H1 (cell line): ENCODE measurements at regions not wholly inside any gene's neighbourhood (a gene's known extent, or its start where the extent isn't known, plus 50 kb on each side); places are given as distances from the start of the nearest gene placed in this dataset.

Source experiments
- CTCF ChIA-PET: fragments of 300-600 bp; sonication (Branson Sonifier 250); formaldehyde crosslinking; loops from one replicate; lab custom pipeline; 2021; ENCODE audit not compliant: partially characterized antibody; lab: Charles Lee
- POLR2A ChIA-PET: fragments of 300-600 bp; sonication (Branson Sonifier 250); formaldehyde crosslinking; loops from one replicate; lab custom pipeline; 2021; ENCODE audit warnings: inconsistent platforms; ENCODE audit not compliant: partially characterized antibody; lab: Charles Lee
- DNase-seq, 2 experiments: peaks; one replicate each; pipeline versions ENCODE4 v3.0.0 to v3.0.0-alpha.2; 2010 to 2022; ENCODE audit warnings: low spot score in 2 of 2, low read depth in 1 of 2, mixed read lengths in 1 of 2
- FAIRE-seq: peaks from 2 replicates; lab custom pipeline; 2011; peaks lifted over from hg19 to GRCh38; lab: Jason Lieb, UNC
- H2AFZ ChIP-seq: 2 replicates; pipeline ENCODE4 v1.8.1; 2012; ENCODE audit warnings: low read length, inconsistent platforms
- H2AK5ac ChIP-seq: 2 replicates; pipeline ENCODE4 v1.6.1; 2013; ENCODE audit warnings: low read depth, low read length
- H2BK120ac ChIP-seq: replicated peaks from 2 replicates; pipeline ENCODE3; 2013; ENCODE audit warnings: low read depth, low read length, inconsistent platforms
- H2BK12ac ChIP-seq: 2 replicates; pipeline ENCODE4 v1.6.1; 2013; ENCODE audit warnings: low read depth, low read length
- H2BK15ac ChIP-seq: 2 replicates; pipeline ENCODE4 v1.6.1; 2013; ENCODE audit warnings: low read length
- H2BK20ac ChIP-seq: 2 replicates; pipeline ENCODE4 v1.6.1; 2013; ENCODE audit warnings: low read length
- H2BK5ac ChIP-seq: 2 replicates; pipeline ENCODE4 v1.6.1; 2013; ENCODE audit warnings: low read depth, low read length
- H3K14ac ChIP-seq: 2 replicates; pipeline ENCODE4 v1.6.1; 2013; ENCODE audit warnings: inconsistent platforms; ENCODE audit not compliant: insufficient read length
- H3K18ac ChIP-seq: 2 replicates; pipeline ENCODE4 v1.6.1; 2013; ENCODE audit warnings: low read length; ENCODE audit errors: extremely low read depth
- H3K23ac ChIP-seq: 2 replicates; pipeline ENCODE4 v1.6.1; 2013; ENCODE audit warnings: inconsistent platforms; ENCODE audit not compliant: insufficient read length
- H3K23me2 ChIP-seq: 2 replicates; pipeline ENCODE4 v1.6.1; 2013; ENCODE audit warnings: low read depth, low read length
- H3K27ac ChIP-seq: 2 replicates; pipeline ENCODE4 v1.6.1; 2011; ENCODE audit warnings: low read depth, low read length, inconsistent platforms
- H3K27me3 ChIP-seq, 4 experiments: replicated peaks in 1 of 4; 1 replicate in 1 of 4; 2 replicates in 3 of 4; pipeline versions ENCODE4 v1.6.1 to v1.8.1; 2011 to 2013; ENCODE audit warnings: low read length in 3 of 4, mild to moderate bottlenecking in 3 of 4, inconsistent platforms in 2 of 4, mixed read lengths in 2 of 4, moderate library complexity in 1 of 4; ENCODE audit not compliant: control insufficient read depth in 3 of 4, insufficient read depth in 3 of 4; ENCODE audit errors: extremely low read depth in 1 of 4
- H3K36me3 ChIP-seq, 4 experiments: 2 replicates each; pipeline versions ENCODE4 v1.6.1 to v1.8.1; 2011 to 2013; ENCODE audit warnings: mild to moderate bottlenecking in 4 of 4, low read length in 3 of 4, moderate library complexity in 2 of 4, control low read depth in 1 of 4, inconsistent platforms in 1 of 4; ENCODE audit not compliant: insufficient read depth in 4 of 4, control insufficient read depth in 2 of 4
- H3K4ac ChIP-seq: replicated peaks from 2 replicates; pipeline ENCODE3; 2013; ENCODE audit warnings: low read length, low read depth, mixed read lengths, inconsistent platforms; ENCODE audit not compliant: insufficient read length
- H3K4me1 ChIP-seq, 4 experiments: replicated peaks in 1 of 4; 1 replicate in 1 of 4; 2 replicates in 3 of 4; pipeline versions ENCODE4 v1.6.1 to v1.8.1; 2011 to 2013; ENCODE audit warnings: low read length in 3 of 4, inconsistent platforms in 2 of 4, mixed read lengths in 1 of 4; ENCODE audit not compliant: insufficient read depth in 4 of 4, control insufficient read depth in 3 of 4
- H3K4me2 ChIP-seq, 2 experiments: 2 replicates each; pipeline versions ENCODE4 v1.6.1 to v1.8.1; 2011 to 2013; ENCODE audit warnings: low read depth in 2 of 2, low read length in 2 of 2, control low read depth in 1 of 2, inconsistent platforms in 1 of 2, mild to moderate bottlenecking in 1 of 2; ENCODE audit not compliant: insufficient read depth in 1 of 2
- H3K4me3 ChIP-seq, 4 experiments: fragments of 200-600, 300-600 bp in 1 of 4; sonication (generic), shearing (Covaris generic), sonication (Bioruptor Twin) in 1 of 4; 2 replicates each; pipeline versions ENCODE4 v1.5.1 to v1.8.1; 2011 to 2016; ENCODE audit warnings: low read length in 4 of 4, low read depth in 3 of 4, control low read depth in 2 of 4, inconsistent platforms in 2 of 4, mild to moderate bottlenecking in 2 of 4, mixed read lengths in 1 of 4, moderate library complexity in 1 of 4; ENCODE audit not compliant: insufficient read depth in 2 of 4; ENCODE audit errors: extremely low read depth in 1 of 4
- H3K56ac ChIP-seq: replicated peaks from 2 replicates; pipeline ENCODE3; 2013; ENCODE audit warnings: low read depth, mild to moderate bottlenecking, mixed read lengths, low read length, inconsistent platforms; ENCODE audit not compliant: insufficient read length
- H3K79me1 ChIP-seq: 2 replicates; pipeline ENCODE4 v1.6.1; 2013; ENCODE audit warnings: low read depth, low read length, control low read depth
- H3K79me2 ChIP-seq, 2 experiments: 2 replicates each; pipeline versions ENCODE4 v1.6.1 to v1.8.1; 2012 to 2013; ENCODE audit warnings: low read length in 2 of 2, mild to moderate bottlenecking in 2 of 2, inconsistent platforms in 1 of 2; ENCODE audit not compliant: insufficient read depth in 2 of 2, control insufficient read depth in 1 of 2
- H3K9ac ChIP-seq, 4 experiments: replicated peaks in 1 of 4; 1 replicate in 1 of 4; 2 replicates in 3 of 4; pipeline versions ENCODE4 v1.6.1 to v1.8.1; 2011 to 2013; ENCODE audit warnings: low read depth in 3 of 4, low read length in 3 of 4, control low read depth in 2 of 4, mild to moderate bottlenecking in 2 of 4, moderate library complexity in 2 of 4, inconsistent platforms in 1 of 4; ENCODE audit errors: extremely low read depth in 1 of 4
- H3K9me3 ChIP-seq, 2 experiments: 2 replicates each; pipeline versions ENCODE4 v1.6.1 to v1.8.1; 2012 to 2013; ENCODE audit warnings: mild to moderate bottlenecking in 2 of 2, moderate library complexity in 2 of 2, control low read depth in 1 of 2, inconsistent platforms in 1 of 2, low read depth in 1 of 2, low read length in 1 of 2, mixed read lengths in 1 of 2; ENCODE audit not compliant: insufficient read depth in 2 of 2
- H4K20me1 ChIP-seq, 2 experiments: replicated peaks in 1 of 2; 2 replicates each; pipeline versions ENCODE3 to v1.8.1; 2011 to 2013; ENCODE audit warnings: inconsistent platforms in 2 of 2, low read length in 2 of 2, mild to moderate bottlenecking in 1 of 2; ENCODE audit not compliant: insufficient read depth in 2 of 2, control insufficient read depth in 1 of 2
- H4K5ac ChIP-seq: 2 replicates; pipeline ENCODE4 v1.6.1; 2013; ENCODE audit warnings: low read length, low read depth, mixed read lengths, inconsistent platforms; ENCODE audit not compliant: insufficient read length
- H4K8ac ChIP-seq: 2 replicates; pipeline ENCODE4 v1.8.0; 2013; ENCODE audit warnings: mild to moderate bottlenecking, moderate library complexity, low read length, inconsistent platforms; ENCODE audit not compliant: insufficient read depth; ENCODE audit errors: extremely low read depth
- H4K91ac ChIP-seq: replicated peaks from 2 replicates; pipeline ENCODE3; 2013; ENCODE audit warnings: low read length, mixed read lengths, inconsistent platforms; ENCODE audit not compliant: insufficient read length
- ASH2L ChIP-seq: fragments of 200-600, 300-600 bp; sonication (generic); IDR thresholded peaks from one replicate; pipeline ENCODE4 v1.7.1; 2017; ENCODE audit warnings: low read length
- BRCA1 ChIP-seq: IDR thresholded peaks from 2 replicates; pipeline ENCODE4 v1.6.1; 2012; ENCODE audit warnings: low read depth, low read length, improper control_type of control experiment
- CBX8 ChIP-seq: fragments of 300-800, 300-1000 bp; sonication (generic); IDR thresholded peaks from 2 replicates; pipeline ENCODE4 v1.7.1; 2016; ENCODE audit warnings: low read depth, low read length, borderline replicate concordance
- CEBPB ChIP-seq: IDR thresholded peaks from 2 replicates; pipeline ENCODE4 v1.6.1; 2012; ENCODE audit warnings: low read depth, low read length
- EP300 ChIP-seq, 2 experiments: IDR thresholded peaks; 1 replicate in 1 of 2; 2 replicates in 1 of 2; pipeline ENCODE4 v1.6.1; 2011 to 2012; ENCODE audit warnings: low read depth in 2 of 2, low read length in 2 of 2, mild to moderate bottlenecking in 2 of 2, borderline replicate concordance in 1 of 2, inconsistent platforms in 1 of 2, moderate library complexity in 1 of 2
- FOSL1 ChIP-seq: IDR thresholded peaks from 2 replicates; pipeline ENCODE4 v1.6.1; 2011; ENCODE audit warnings: mild to moderate bottlenecking, low read depth, low read length, moderate library complexity; ENCODE audit not compliant: insufficient read depth
- GTF2F1 ChIP-seq: IDR thresholded peaks from 2 replicates; pipeline ENCODE4 v1.6.1; 2012; ENCODE audit warnings: low read depth, low read length, improper control_type of control experiment, borderline replicate concordance
- HDAC6 ChIP-seq: IDR thresholded peaks from one replicate; pipeline ENCODE4 v1.7.1; 2012; ENCODE audit warnings: low read depth, mild to moderate bottlenecking, inconsistent platforms, low read length, moderate library complexity
- RBBP5 ChIP-seq: IDR thresholded peaks from 2 replicates; pipeline ENCODE4 v1.7.1; 2012; ENCODE audit warnings: low read depth, mild to moderate bottlenecking, inconsistent platforms, low read length, moderate library complexity, borderline replicate concordance
- USF2 ChIP-seq: IDR thresholded peaks from 2 replicates; pipeline ENCODE4 v1.6.1; 2011; ENCODE audit warnings: low read length, improper control_type of control experiment
- WGBS, 2 experiments: shearing (Covaris generic) in 1 of 2; methylation state at CpG; one replicate each; pipeline versions ENCODE4 v1.1.6 to v1.1.7; 2013 to 2015; ENCODE audit warnings: low lambda C conversion rate in 2 of 2, mixed read lengths in 2 of 2, inconsistent platforms in 1 of 2, low coverage in 1 of 2, missing lambda C conversion rate in 1 of 2; ENCODE audit not compliant: insufficient replicate concordance in 2 of 2, insufficient coverage in 1 of 2, insufficient read length in 1 of 2; ENCODE audit errors: extremely low coverage in 1 of 2, missing lambda C conversion rate in 1 of 2; 5-methylcytosine and 5-hydroxymethylcytosine counted together

DNA sequence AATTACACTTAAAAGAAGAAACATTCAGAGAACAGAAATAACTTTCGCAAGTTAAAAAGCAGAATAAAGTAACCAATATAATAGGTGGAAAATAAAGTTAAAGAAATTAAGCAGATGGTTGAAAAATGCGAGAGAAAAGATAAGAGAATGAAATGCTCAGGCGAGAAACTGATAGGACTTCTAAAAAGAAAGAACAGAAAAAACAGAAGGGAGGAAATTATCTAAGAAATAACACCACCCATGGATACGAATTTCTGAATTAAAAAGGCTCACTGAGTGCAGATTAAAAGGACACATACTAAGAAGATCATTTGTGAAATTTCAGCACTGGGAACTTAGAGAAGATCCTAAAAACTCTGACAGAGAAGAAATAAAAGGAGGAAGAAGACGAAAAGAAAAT lies 92.0 kb downstream of the HLX start:
- no peak overlapping the region for H3K56ac ChIP-seq
- no peaks in the 10 kb centered on the region for H3K9me3 ChIP-seq
- H3K4ac ChIP-seq: no peak overlapping the region
- no peak overlapping the region for H2AK5ac ChIP-seq
- H3K4me3 ChIP-seq: no peak overlapping the region
- ChIA-PET POLR2A (no interaction called here), CTCF (no interaction called here)
- no peak overlapping the region for H3K23ac ChIP-seq
- H3K9ac ChIP-seq: no peak overlapping the region
- no peaks in the 10 kb centered on the region for H3K23me2 ChIP-seq
- 81 to 100% methylated on average over 2 to 5 of the region's 5 CpGs for WGBS, 2 experiments
- no peak for DNase-seq
- H3K79me2 ChIP-seq: no peaks in the 10 kb centered on the region
- H4K5ac ChIP-seq: no peak overlapping the region
- H3K27me3 ChIP-seq: no peaks in the 10 kb centered on the region
- no peak overlapping the region for H3K4me2 ChIP-seq
- no peak overlapping the region for H4K91ac ChIP-seq
- no peaks in the 10 kb centered on the region for H3K79me1 ChIP-seq
- H4K8ac ChIP-seq: no peak overlapping the region
- H2AFZ ChIP-seq: no peak overlapping the region
- no peak overlapping the region for H2BK15ac ChIP-seq
- FAIRE-seq: no peak
- no peak overlapping the region for H2BK20ac ChIP-seq
- H4K20me1 ChIP-seq: no peaks in the 10 kb centered on the region
- H2BK5ac ChIP-seq: no peak overlapping the region
- no peaks in the 10 kb centered on the region for H3K36me3 ChIP-seq
- H3K18ac ChIP-seq: no peak overlapping the region
- H2BK120ac ChIP-seq: no peak overlapping the region
- no peak overlapping the region for H2BK12ac ChIP-seq
- no peak overlapping the region for H3K27ac ChIP-seq
- H3K14ac ChIP-seq: no peak overlapping the region
- H3K4me1 ChIP-seq: peaks cover 0 to 4% (median 0%) of the 10 kb centered on the region in 4 experiments; a peak in 1 of 7 replicates
- no peak for TF ChIP-seq FOSL1
- no peak for TF ChIP-seq USF2
- no peak for TF ChIP-seq CEBPB
- TF ChIP-seq CBX8: no peak
- no peak for TF ChIP-seq EP300 (IDR thresholded peaks at IDR 0.05; ENCODE audit: borderline replicate concordance in 1 of 2, low read depth in 2 of 2, low read length in 2 of 2)
- no peak for TF ChIP-seq RBBP5
- TF ChIP-seq BRCA1: no peak
- no peak for TF ChIP-seq ASH2L
- TF ChIP-seq HDAC6: no peak
- TF ChIP-seq GTF2F1: no peak
